ENCODE measurements at regions not wholly inside any gene's neighbourhood (a gene's known extent, or its start where the extent isn't known, plus 50 kb on each side); places are given as distances from the start of the nearest gene placed in this dataset.
"Not testable (repeated sequence)": the region's sequence is repeated elsewhere in the genome, so short reads cannot be mapped to it uniquely, and the experiment has no call there.

- no peak overlapping the region for H3K4me3 ChIP-seq (ENCODE audit: control insufficient read depth, low read depth, low read length)
- DNase-seq (ENCODE audit: low read depth): no peak
- no peak for TF ChIP-seq CTCF (conservative IDR thresholded peaks at IDR 0.05; ENCODE audit: control insufficient read depth, insufficient read depth, low read depth, low read length)
Measured at GRCh38 chr4:71217688-71218087, 121.1 kb upstream of the SLC4A4 start.

- H3K4me3 ChIP-seq (ENCODE audit: control insufficient read depth, low read depth, low read length); DNase-seq (ENCODE audit: low read depth): not testable (repeated sequence)
Measured at GRCh38 chr4:71220848-71221247, 118.0 kb upstream of the SLC4A4 start.

GRCh38 chr4:71221510-71222466 lies 117.0 kb upstream of the SLC4A4 start:
- H3K4me3 ChIP-seq (ENCODE audit: control insufficient read depth, low read depth, low read length): no peak overlapping the region
- no peak for TF ChIP-seq CTCF (conservative IDR thresholded peaks at IDR 0.05; ENCODE audit: control insufficient read depth, insufficient read depth, low read depth, low read length)
- no peak for DNase-seq (ENCODE audit: low read depth)

GRCh38 chr4:71222661-71223060 lies 116.2 kb upstream of the SLC4A4 start:
- no peak overlapping the region for H3K4me3 ChIP-seq (ENCODE audit: control insufficient read depth, low read depth, low read length)
- no peak for DNase-seq (ENCODE audit: low read depth)
- TF ChIP-seq CTCF (conservative IDR thresholded peaks at IDR 0.05; ENCODE audit: control insufficient read depth, insufficient read depth, low read depth, low read length): no peak

GRCh38 chr4:71229477-71230270 lies 109.1 kb upstream of the SLC4A4 start:
- peak; percentile 47 for DNase-seq (ENCODE audit: low read depth)
- TF ChIP-seq CTCF (conservative IDR thresholded peaks at IDR 0.05; ENCODE audit: control insufficient read depth, insufficient read depth, low read depth, low read length): peak; percentile 64
- H3K4me3 ChIP-seq (ENCODE audit: control insufficient read depth, low read depth, low read length): no peak overlapping the region

GRCh38 chr4:71230271-71231128 lies 108.3 kb upstream of the SLC4A4 start:
- no peak for TF ChIP-seq CTCF (conservative IDR thresholded peaks at IDR 0.05; ENCODE audit: control insufficient read depth, insufficient read depth, low read depth, low read length)
- no peak for DNase-seq (ENCODE audit: low read depth)
- no peak overlapping the region for H3K4me3 ChIP-seq (ENCODE audit: control insufficient read depth, low read depth, low read length)

Data from fibroblast of mammary gland (primary cell).